T47D (cell line): ENCODE measurements at regions not wholly inside any gene's neighbourhood (a gene's known extent, or its start where the extent isn't known, plus 50 kb on each side); places are given as distances from the start of the nearest gene placed in this dataset.

ENCODE experiments used
- DNase-seq, 2 experiments: peaks; one replicate each; pipeline versions ENCODE4 v3.0.0 to v3.0.0-alpha.2; 2011 to 2012; ENCODE audit warnings: low read depth in 1 of 2, low spot score in 1 of 2
- JUND ChIP-seq: IDR thresholded peaks from 2 replicates; pipeline ENCODE4 v1.6.1; 2012; ENCODE audit warnings: low read depth
- in situ Hi-C: cut with HindIII; loops from 2 replicates; pipeline ENCODE4 v1.10.0; 2016; ENCODE audit warnings: low sequenced_read_pairs, low pct_unique_long_range_greater_than_20kb

GRCh38 chr14:53473480-53473879 is 320.4 kb upstream of the DDHD1 start:
- in situ Hi-C loops = no loop called here
- no peak for TF ChIP-seq JUND
- DNase-seq = no peak

DNA sequence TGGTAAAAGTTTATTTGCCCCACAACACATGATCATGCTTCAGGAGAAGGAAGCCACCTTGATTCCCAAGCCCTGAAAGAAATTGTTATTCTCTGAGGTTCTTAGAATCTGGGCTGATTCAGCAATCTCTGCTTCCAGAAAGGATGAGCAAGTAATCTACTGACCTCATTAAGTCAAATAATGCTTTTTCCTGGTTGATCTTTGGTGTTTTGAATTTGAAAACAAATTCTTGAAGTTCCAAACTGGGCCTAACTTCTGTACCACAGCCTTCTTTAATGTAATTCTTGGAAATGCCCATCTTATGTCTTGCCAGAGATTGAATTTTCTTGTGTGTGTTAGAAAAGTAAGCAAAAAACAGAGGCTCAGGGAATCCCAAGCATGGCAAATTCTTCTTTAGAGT is 319.2 kb upstream of the DDHD1 start:
- DNase-seq = no peak
- in situ Hi-C loops = no loop called here
- TF ChIP-seq JUND = no peak

- TF ChIP-seq JUND = no peak
- in situ Hi-C loops = no loop called here
- DNase-seq = peak in 1 of 2 experiments; percentile 33
Measured at GRCh38 chr14:53470351-53471043, 317.4 kb upstream of the DDHD1 start.

- no peak for TF ChIP-seq JUND
- DNase-seq = no peak
- in situ Hi-C loops = no loop called here
Measured at GRCh38 chr14:53468876-53469275, 315.8 kb upstream of the DDHD1 start.

DNA sequence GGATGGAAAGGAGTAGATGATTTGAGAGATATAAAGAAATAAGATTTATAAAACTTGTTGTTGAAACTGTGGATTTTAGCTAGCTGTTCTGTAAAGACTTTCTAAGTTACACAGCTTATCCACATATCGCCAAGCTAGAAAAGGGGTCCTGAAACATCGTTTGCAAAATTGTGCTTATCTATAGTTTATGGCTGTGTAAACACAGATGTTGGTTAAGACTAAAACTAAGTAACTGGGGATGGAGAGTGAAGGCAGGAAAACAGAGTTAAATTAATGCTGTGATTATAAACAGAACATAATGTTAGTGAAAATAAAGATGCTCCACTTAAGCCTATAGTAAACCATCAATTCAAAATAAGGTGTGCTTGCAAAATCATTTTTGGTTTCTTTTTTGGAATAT is 311.3 kb upstream of the DDHD1 start:
- in situ Hi-C loops = no loop called here
- no peak for TF ChIP-seq JUND
- DNase-seq = no peak

GRCh38 chr14:53462931-53463778 is 310.0 kb upstream of the DDHD1 start:
- DNase-seq = no peak
- TF ChIP-seq JUND = no peak
- in situ Hi-C loops = no loop called here

DNA sequence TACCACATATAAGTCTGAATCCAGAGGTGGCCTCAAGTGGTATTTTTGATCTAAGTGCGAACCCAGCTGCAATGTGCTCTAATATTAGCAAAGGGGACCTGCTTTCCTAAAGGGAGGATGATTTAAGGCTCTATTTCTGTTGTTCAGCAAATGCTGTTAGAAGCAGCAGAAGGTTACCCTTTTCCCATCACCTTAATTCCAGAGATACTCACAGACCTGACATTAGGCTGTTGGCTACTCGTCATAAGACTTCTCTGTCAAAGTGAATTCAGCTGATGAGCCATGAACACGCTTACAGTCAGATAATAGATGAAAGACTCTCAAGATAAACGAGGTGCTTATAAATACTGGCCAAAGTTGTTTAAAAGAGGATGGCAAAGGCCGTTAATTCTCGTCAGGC is 308.7 kb upstream of the DDHD1 start:
- TF ChIP-seq JUND = no peak
- in situ Hi-C loops = no loop called here
- DNase-seq = no peak

DNA sequence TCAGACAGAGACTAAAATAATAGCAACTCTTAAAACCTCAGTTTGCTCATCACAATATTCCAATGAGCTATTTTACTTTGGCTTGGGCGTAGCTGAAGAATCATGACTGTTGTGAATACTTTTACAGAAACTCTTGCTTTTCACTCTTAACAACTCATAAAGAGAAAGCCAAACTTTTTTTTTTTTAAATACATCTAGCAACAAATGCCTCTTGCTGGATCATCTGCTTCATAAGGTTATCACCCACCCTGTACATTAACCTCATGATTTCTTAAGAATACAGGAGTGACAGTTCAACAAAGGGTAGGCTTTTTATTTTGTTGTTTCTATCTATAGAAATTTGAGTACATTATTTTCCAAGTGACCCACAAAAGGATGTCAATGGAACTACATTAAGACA is 307.4 kb upstream of the DDHD1 start:
- TF ChIP-seq JUND = no peak

GRCh38 chr14:53458368-53458814 is 305.3 kb upstream of the DDHD1 start:
- peak in 1 of 2 experiments; percentile 28 for DNase-seq
- no peak for TF ChIP-seq JUND
- in situ Hi-C loops = no loop called here

More for the DNA sequence above, 307.4 kb upstream of the DDHD1 start:
- DNase-seq = no peak
- in situ Hi-C loops = no loop called here

DNA sequence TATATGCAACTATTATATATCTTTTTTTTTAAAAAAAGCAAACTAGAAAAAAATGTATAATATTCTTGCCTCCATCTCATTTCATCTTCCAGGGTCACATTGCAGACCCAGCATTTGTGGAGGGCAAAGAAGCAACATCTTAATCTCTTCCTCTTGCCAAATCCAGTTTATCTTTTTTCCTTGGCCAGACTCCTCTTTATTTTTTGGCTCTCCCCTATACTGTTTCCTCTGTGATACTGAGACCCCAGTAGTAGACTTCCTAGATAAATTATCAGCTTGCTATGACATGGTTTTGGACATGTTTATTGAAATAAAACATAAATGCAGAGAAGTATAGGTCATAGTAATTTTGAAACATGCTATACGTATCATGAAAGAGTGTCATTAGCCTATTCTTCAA is 303.8 kb upstream of the DDHD1 start:
- in situ Hi-C loops = no loop called here

DNA sequence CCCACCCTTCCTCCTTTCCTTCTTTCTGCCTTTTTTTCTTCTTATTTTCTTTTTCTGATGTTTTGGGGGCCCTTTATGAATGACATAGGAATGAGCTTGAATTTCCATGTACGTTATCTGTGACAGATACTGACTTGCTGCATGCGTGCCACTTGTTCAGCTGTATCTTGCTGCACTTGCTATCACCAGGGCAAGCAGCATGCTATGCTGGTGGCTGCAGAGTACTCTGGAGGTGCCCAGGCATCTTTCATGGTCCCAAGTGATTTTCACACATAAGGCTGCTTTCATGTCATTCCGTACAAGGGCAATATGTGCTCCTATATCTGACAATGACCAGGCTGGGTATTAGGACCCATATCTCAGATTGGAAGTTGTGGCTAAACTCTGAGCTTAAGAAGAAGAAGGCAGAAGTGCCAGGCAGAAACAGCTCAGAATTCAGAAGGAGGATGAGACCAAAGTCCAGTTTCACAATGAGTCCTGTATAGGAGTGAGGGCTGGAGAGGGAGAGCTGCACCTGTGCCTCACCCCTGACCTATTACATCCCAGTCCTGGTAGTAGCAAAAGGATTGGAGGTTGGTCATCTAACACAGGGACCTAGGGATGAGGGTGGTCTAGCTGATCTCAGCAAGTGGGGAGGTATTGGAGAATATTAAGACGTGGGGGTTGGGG is 299.0 kb upstream of the DDHD1 start:
- in situ Hi-C loops = no loop called here
- DNase-seq = no peak
- no peak for TF ChIP-seq JUND

More for the DNA sequence above, 303.8 kb upstream of the DDHD1 start:
- no peak for DNase-seq
- TF ChIP-seq JUND = no peak

DNA sequence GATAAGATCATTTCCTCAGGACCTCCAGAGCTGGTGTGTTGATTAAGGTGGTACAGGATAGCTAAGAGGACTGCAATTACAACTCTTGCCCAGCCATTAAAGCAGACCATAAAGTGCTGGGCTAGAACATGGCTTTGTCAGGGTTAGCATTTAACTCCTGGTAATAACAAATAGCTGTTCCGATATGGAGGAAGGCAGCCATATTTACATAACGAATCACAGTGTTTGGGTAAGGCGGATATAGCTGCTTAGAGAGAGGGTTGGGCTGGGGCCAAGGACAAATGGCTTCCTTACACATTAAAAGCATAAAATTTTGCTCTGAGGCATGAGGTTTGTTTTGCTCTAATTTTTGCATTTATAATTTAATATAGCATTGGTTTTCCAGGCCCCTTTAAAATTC is 297.7 kb upstream of the DDHD1 start:
- no peak for TF ChIP-seq JUND
- DNase-seq = no peak
- in situ Hi-C loops = no loop called here

DNA sequence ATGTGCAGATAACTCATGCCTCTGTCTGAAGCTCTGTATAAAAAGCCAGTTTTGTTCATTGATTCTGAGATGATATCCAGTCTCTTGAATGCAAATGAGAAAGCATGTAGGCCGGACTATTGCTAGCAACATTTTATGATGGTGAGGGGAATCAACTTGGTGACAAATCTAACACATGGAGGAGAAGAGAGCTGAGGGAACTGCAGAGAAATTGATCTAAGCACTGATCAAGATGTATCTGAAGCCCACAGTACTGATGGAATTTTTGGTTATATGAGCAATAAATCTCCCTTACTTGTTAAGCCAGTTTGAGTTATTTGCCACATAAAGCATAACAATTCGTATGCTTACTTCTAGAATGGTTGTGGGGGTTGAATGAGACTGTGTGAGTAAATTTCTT is 295.6 kb upstream of the DDHD1 start:
- TF ChIP-seq JUND = no peak
- DNase-seq = no peak
- in situ Hi-C loops = no loop called here
